K562 (cell line): ENCODE measurements at regions not wholly inside any gene's neighbourhood (a gene's known extent, or its start where the extent isn't known, plus 50 kb on each side); places are given as distances from the start of the nearest gene placed in this dataset.

Experiments
- CEBPG ChIP-seq, 3 experiments: fragments of 200-800 bp in 1 of 3; sonication (Bioruptor generic) in 1 of 3; sonication (generic) in 1 of 3; formaldehyde crosslinking in 1 of 3; IDR thresholded peaks in 2 of 3; conservative IDR thresholded peaks in 1 of 3; 2 replicates each; pipeline versions ENCODE4 v1.6.1 to v1.8.0; 2016 to 2022; ENCODE audit warnings: missing compliant biosample characterization in 2 of 3, missing genetic modification characterization in 2 of 3, mild to moderate bottlenecking in 1 of 3, missing genetic modification reagents in 1 of 3
- DIDO1 ChIP-seq: fragments of 450-650 bp; IDR thresholded peaks from 2 replicates; pipeline ENCODE4 v1.6.1; 2016; ENCODE audit warnings: low read depth, missing biosample characterization, missing genetic modification characterization
- E2F3 ChIP-seq: fragments of 250-450 bp; sonication (Bioruptor Pico); IDR thresholded peaks from 2 replicates; pipeline ENCODE4 v1.4.0; 2020; ENCODE audit warnings: mild to moderate bottlenecking
- HSF4 ChIP-seq: fragments of 250-450 bp; sonication (Bioruptor Pico); IDR thresholded peaks from 2 replicates; pipeline ENCODE4 v2.1.2; 2022; ENCODE audit warnings: mild to moderate bottlenecking, moderate library complexity, borderline replicate concordance
- MTA3 ChIP-seq: fragments of 450-650 bp; formaldehyde crosslinking; IDR thresholded peaks from 2 replicates; pipeline ENCODE4 v1.6.1; 2017; ENCODE audit warnings: mild to moderate bottlenecking, borderline replicate concordance
- MYC ChIP-seq, 2 experiments: fragments of 250-450 bp in 1 of 2; sonication (Bioruptor Pico) in 1 of 2; IDR thresholded peaks; 2 replicates each; pipeline versions ENCODE4 v1.5.1 to v1.6.1; 2012 to 2021; ENCODE audit warnings: low read depth in 2 of 2, borderline replicate concordance in 1 of 2, improper control_type of control experiment in 1 of 2, low read length in 1 of 2, mild to moderate bottlenecking in 1 of 2, moderate library complexity in 1 of 2
- MYNN ChIP-seq, 2 experiments: sonication (generic); formaldehyde crosslinking in 1 of 2; IDR thresholded peaks; 2 replicates each; pipeline versions ENCODE4 v1.5.0 to v1.6.1; 2016 to 2020; ENCODE audit warnings: antibody characterized with exemption in 1 of 2, missing genetic modification reagents in 1 of 2
- NFIC ChIP-seq: fragments of 450-650 bp; IDR thresholded peaks from 2 replicates; pipeline ENCODE4 v1.6.1; 2017; ENCODE audit warnings: mild to moderate bottlenecking, inconsistent platforms
- RB1 ChIP-seq: fragments of 450-650 bp; IDR thresholded peaks from 2 replicates; pipeline ENCODE4 v1.6.1; 2017; ENCODE audit warnings: low read depth, mild to moderate bottlenecking
- SNIP1 ChIP-seq: fragments of 450-650 bp; IDR thresholded peaks from 2 replicates; pipeline ENCODE4 v1.7.1; 2017; ENCODE audit warnings: low read depth, mild to moderate bottlenecking
- STAT5A ChIP-seq: IDR thresholded peaks from 2 replicates; pipeline ENCODE4 v1.6.1; 2012; ENCODE audit warnings: low read length, inconsistent platforms, borderline replicate concordance
- ZFP30 ChIP-seq: fragments of 250-450 bp; sonication (Bioruptor Pico); IDR thresholded peaks from 2 replicates; pipeline ENCODE4 v1.8.0; 2022; ENCODE audit warnings: moderate library complexity, mild to moderate bottlenecking, inconsistent platforms, borderline replicate concordance
- ZKSCAN8 ChIP-seq: fragments of 200-800 bp; sonication (Bioruptor generic); IDR thresholded peaks from 2 replicates; pipeline ENCODE4 v1.6.1; 2016; ENCODE audit warnings: missing genetic modification characterization, missing compliant biosample characterization
- ZNF766 ChIP-seq: fragments of 200-800 bp; sonication (Bioruptor generic); conservative IDR thresholded peaks from 2 replicates; pipeline ENCODE4 v1.6.1; 2016; ENCODE audit warnings: missing genetic modification characterization, missing compliant biosample characterization
- ZSCAN29 ChIP-seq: fragments of 450-650 bp; IDR thresholded peaks from 2 replicates; pipeline ENCODE4 v1.6.1; 2017
- TF ChIP-seq, protein P1 (sequence below): fragments of 450-650 bp; IDR thresholded peaks from 2 replicates; pipeline ENCODE4 v1.6.1; 2016; ENCODE audit warnings: mild to moderate bottlenecking, moderate library complexity

DNA sequence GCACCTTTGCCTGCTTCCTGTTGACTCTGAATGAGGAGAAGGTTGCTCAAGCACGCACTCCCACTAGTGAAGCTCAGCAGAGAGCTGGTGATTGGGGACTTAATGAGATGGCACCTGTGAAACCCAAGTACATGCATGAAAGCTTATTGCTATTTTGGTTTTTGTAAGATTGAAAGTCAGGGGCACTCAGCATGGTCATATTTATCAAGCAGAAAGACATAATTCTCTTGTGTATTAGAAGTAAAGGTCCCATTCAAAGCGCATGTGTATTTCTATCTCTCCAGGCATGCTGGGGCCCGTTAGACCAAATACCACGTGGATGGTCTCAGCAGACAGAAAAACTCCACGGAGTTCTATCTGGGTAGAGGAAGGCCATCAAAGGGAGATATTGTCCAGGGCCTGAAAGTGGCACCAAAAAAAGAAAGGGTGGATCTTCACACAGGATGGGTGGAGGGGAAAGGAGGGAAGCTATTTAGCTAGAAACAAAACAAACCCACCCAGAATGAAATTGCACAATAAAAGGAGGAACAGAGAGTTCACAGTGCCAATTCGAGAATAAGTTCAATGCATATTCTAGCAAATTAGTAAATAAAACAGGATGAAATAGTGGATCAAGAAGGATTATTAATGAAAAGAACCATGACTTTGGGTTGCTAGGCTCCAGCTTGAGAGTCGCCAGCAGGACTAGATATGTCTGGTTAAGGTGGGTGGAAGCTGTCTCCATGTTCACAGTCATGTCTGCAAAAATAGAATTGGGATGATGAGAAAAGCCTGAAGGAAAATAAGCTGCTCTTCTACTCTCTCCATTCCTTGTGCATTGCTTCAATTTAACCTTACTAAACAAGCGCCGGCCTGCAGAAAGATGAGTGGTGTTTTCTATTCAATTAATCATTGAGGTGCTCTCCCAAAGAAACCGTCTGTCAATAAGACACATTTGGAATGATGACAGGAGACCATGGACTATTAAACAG is 224.9 kb upstream of the DTNBP1 start (continued):
- TF ChIP-seq, protein P1, sequence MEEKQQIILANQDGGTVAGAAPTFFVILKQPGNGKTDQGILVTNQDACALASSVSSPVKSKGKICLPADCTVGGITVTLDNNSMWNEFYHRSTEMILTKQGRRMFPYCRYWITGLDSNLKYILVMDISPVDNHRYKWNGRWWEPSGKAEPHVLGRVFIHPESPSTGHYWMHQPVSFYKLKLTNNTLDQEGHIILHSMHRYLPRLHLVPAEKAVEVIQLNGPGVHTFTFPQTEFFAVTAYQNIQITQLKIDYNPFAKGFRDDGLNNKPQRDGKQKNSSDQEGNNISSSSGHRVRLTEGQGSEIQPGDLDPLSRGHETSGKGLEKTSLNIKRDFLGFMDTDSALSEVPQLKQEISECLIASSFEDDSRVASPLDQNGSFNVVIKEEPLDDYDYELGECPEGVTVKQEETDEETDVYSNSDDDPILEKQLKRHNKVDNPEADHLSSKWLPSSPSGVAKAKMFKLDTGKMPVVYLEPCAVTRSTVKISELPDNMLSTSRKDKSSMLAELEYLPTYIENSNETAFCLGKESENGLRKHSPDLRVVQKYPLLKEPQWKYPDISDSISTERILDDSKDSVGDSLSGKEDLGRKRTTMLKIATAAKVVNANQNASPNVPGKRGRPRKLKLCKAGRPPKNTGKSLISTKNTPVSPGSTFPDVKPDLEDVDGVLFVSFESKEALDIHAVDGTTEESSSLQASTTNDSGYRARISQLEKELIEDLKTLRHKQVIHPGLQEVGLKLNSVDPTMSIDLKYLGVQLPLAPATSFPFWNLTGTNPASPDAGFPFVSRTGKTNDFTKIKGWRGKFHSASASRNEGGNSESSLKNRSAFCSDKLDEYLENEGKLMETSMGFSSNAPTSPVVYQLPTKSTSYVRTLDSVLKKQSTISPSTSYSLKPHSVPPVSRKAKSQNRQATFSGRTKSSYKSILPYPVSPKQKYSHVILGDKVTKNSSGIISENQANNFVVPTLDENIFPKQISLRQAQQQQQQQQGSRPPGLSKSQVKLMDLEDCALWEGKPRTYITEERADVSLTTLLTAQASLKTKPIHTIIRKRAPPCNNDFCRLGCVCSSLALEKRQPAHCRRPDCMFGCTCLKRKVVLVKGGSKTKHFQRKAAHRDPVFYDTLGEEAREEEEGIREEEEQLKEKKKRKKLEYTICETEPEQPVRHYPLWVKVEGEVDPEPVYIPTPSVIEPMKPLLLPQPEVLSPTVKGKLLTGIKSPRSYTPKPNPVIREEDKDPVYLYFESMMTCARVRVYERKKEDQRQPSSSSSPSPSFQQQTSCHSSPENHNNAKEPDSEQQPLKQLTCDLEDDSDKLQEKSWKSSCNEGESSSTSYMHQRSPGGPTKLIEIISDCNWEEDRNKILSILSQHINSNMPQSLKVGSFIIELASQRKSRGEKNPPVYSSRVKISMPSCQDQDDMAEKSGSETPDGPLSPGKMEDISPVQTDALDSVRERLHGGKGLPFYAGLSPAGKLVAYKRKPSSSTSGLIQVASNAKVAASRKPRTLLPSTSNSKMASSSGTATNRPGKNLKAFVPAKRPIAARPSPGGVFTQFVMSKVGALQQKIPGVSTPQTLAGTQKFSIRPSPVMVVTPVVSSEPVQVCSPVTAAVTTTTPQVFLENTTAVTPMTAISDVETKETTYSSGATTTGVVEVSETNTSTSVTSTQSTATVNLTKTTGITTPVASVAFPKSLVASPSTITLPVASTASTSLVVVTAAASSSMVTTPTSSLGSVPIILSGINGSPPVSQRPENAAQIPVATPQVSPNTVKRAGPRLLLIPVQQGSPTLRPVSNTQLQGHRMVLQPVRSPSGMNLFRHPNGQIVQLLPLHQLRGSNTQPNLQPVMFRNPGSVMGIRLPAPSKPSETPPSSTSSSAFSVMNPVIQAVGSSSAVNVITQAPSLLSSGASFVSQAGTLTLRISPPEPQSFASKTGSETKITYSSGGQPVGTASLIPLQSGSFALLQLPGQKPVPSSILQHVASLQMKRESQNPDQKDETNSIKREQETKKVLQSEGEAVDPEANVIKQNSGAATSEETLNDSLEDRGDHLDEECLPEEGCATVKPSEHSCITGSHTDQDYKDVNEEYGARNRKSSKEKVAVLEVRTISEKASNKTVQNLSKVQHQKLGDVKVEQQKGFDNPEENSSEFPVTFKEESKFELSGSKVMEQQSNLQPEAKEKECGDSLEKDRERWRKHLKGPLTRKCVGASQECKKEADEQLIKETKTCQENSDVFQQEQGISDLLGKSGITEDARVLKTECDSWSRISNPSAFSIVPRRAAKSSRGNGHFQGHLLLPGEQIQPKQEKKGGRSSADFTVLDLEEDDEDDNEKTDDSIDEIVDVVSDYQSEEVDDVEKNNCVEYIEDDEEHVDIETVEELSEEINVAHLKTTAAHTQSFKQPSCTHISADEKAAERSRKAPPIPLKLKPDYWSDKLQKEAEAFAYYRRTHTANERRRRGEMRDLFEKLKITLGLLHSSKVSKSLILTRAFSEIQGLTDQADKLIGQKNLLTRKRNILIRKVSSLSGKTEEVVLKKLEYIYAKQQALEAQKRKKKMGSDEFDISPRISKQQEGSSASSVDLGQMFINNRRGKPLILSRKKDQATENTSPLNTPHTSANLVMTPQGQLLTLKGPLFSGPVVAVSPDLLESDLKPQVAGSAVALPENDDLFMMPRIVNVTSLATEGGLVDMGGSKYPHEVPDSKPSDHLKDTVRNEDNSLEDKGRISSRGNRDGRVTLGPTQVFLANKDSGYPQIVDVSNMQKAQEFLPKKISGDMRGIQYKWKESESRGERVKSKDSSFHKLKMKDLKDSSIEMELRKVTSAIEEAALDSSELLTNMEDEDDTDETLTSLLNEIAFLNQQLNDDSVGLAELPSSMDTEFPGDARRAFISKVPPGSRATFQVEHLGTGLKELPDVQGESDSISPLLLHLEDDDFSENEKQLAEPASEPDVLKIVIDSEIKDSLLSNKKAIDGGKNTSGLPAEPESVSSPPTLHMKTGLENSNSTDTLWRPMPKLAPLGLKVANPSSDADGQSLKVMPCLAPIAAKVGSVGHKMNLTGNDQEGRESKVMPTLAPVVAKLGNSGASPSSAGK = peak; percentile 57
- TF ChIP-seq HSF4 (CRISPR knock-in tag) (no peak), STAT5A (no peak), NFIC (no peak), E2F3 (CRISPR knock-in tag) (peak; percentile 39; the same call in 1 of the 2 replicates), MYNN (IDR thresholded peaks at IDR 0.05) (no peak), MYNN (CRISPR knock-in tag; IDR thresholded peaks at IDR 0.05) (no peak), ZSCAN29 (no peak), ZNF766 (CRISPR knock-in tag) (no peak), SNIP1 (no peak), MYC (IDR thresholded peaks at IDR 0.05; ENCODE audit: low read depth, low read length) (0 out of 2 replicates have a peak, but pooled peaks have one; percentile 23), MYC (CRISPR knock-in tag; IDR thresholded peaks at IDR 0.05; ENCODE audit: borderline replicate concordance, low read depth) (no peak), RB1 (no peak), DIDO1 (tag) (no peak), CEBPG (CRISPR knock-in tag; IDR thresholded peaks at IDR 0.05) (no peak), CEBPG (tag; conservative IDR thresholded peaks at IDR 0.05 in 1 of 2, IDR thresholded peaks at IDR 0.05 in 1 of 2) (peak in 1 of 2 experiments; percentile 70; a peak in 3 of 4 replicates), MTA3 (no peak), ZKSCAN8 (CRISPR knock-in tag) (no peak), ZFP30 (CRISPR knock-in tag) (no peak)
